Lower leg skin (tissue), 4 donors: ENCODE measurements at regions not wholly inside any gene's neighbourhood (a gene's known extent, or its start where the extent isn't known, plus 50 kb on each side); places are given as distances from the start of the nearest gene placed in this dataset.

ENCODE experiments used
- DNase-seq, 2 donors: peaks; one replicate each; pipeline ENCODE4 v3.0.0-alpha.2; 2019; ENCODE audit warnings: low spot score in 2 of 2
- H3K4me3 ChIP-seq: fragments of 200-600 bp; sonication (generic); 2 replicates; pipeline ENCODE4 v1.5.1; 2017; ENCODE audit warnings: mild to moderate bottlenecking, low read depth; ENCODE audit not compliant: poor library complexity, severe bottlenecking
- CTCF ChIP-seq, 3 donors: fragments of 450-650 bp; IDR thresholded peaks; one replicate each; pipeline ENCODE4 v1.5.1; 2016; ENCODE audit warnings: antibody characterized with exemption in 3 of 3, mild to moderate bottlenecking in 3 of 3, moderate library complexity in 2 of 3
- POLR2A ChIP-seq, 2 donors: fragments of 450-650 bp; IDR thresholded peaks; one replicate each; pipeline ENCODE4 v1.6.1; 2016 to 2017; ENCODE audit warnings: antibody characterized with exemption in 2 of 2, mild to moderate bottlenecking in 1 of 2, moderate library complexity in 1 of 2
- WGBS, 2 donors: methylation state at CpG; one replicate each; pipeline ENCODE4 v1.1.5; 2018; 5-methylcytosine and 5-hydroxymethylcytosine counted together
- intact Hi-C: fragments of 100-400 bp; cut with DNase I; formaldehyde crosslinking; loops from one replicate; pipeline ENCODE4 v1.15.0; 2023; ENCODE audit warnings: low total_unique reads

GRCh38 chr2:57160976-57161375, 885.6 kb upstream of the VRK2 start:
- no peak overlapping the region for H3K4me3 ChIP-seq
- 89% methylated on average over 2 of the region's 2 CpGs for WGBS, 2 donors
- TF ChIP-seq POLR2A (IDR thresholded peaks at IDR 0.05) (no peak), CTCF (IDR thresholded peaks at IDR 0.05) (no peak)
- intact Hi-C loops, result no loop called here
- no peak for DNase-seq

- DNase-seq, result no peak
- no peak overlapping the region for H3K4me3 ChIP-seq
- TF ChIP-seq POLR2A (IDR thresholded peaks at IDR 0.05), result no peak
- TF ChIP-seq CTCF (IDR thresholded peaks at IDR 0.05), result no peak
- intact Hi-C loops, result no loop called here
- 76 to 78% methylated on average over 1 of the region's 1 CpG for WGBS, 2 donors
Measured at GRCh38 chr2:57177176-57177575, 869.4 kb upstream of the VRK2 start.

GRCh38 chr2:57180042-57180567, 866.5 kb upstream of the VRK2 start:
- H3K4me3 ChIP-seq, result no peak overlapping the region
- 63 to 64% methylated on average over 4 of the region's 4 CpGs for WGBS, 2 donors
- no peak for DNase-seq
- TF ChIP-seq POLR2A (IDR thresholded peaks at IDR 0.05) (no peak), CTCF (IDR thresholded peaks at IDR 0.05) (no peak)
- intact Hi-C loops, result no loop called here

- intact Hi-C loops, result no loop called here
- no peak for DNase-seq
- H3K4me3 ChIP-seq, result no peak overlapping the region
- no peak for TF ChIP-seq POLR2A (IDR thresholded peaks at IDR 0.05)
- TF ChIP-seq CTCF (IDR thresholded peaks at IDR 0.05), result no peak
Measured at GRCh38 chr2:57180678-57181077, 865.9 kb upstream of the VRK2 start.

GRCh38 chr2:57181315-57182038, 865.1 kb upstream of the VRK2 start:
- DNase-seq, result no peak
- H3K4me3 ChIP-seq, result no peak overlapping the region
- 43 to 59% methylated on average over 1 of the region's 1 CpG for WGBS, 2 donors
- intact Hi-C loops, result no loop called here
- TF ChIP-seq POLR2A (IDR thresholded peaks at IDR 0.05) (no peak), CTCF (IDR thresholded peaks at IDR 0.05) (no peak)

- DNase-seq, result no peak
- TF ChIP-seq CTCF (IDR thresholded peaks at IDR 0.05) (no peak), POLR2A (IDR thresholded peaks at IDR 0.05) (no peak)
- intact Hi-C loops, result no loop called here
- H3K4me3 ChIP-seq, result no peak overlapping the region
Measured at GRCh38 chr2:57182916-57183315, 863.7 kb upstream of the VRK2 start.
